Erythroblast (primary cell): ENCODE measurements at regions not wholly inside any gene's neighbourhood (a gene's known extent, or its start where the extent isn't known, plus 50 kb on each side); places are given as distances from the start of the nearest gene placed in this dataset.

Source experiments
- GATA1 ChIP-seq: IDR thresholded peaks from 2 replicates; pipeline ENCODE4 v1.6.1; 2011; ENCODE audit warnings: low read depth, mild to moderate bottlenecking, control low read depth, low read length, moderate library complexity
- POLR2A ChIP-seq: IDR thresholded peaks from 2 replicates; pipeline ENCODE4 v1.6.1; 2011; ENCODE audit warnings: mild to moderate bottlenecking, low read length

DNA sequence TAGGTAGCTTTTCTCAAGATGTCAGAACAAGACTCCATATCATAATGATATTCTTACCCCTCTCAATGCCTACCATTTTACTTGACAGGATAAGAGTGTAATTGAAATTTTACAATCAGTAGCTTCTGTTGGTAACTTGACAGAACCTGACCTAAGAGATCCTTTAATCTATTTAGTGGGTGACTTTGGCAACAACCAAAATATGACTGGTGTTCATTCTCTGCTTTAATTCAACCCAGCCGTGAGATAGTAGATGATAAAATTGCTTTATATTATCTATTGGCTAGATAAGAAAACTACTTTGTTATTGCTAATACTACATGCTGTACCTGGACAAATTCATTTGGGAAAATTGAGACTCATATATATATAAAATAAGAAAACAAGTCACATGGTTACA lies 770.2 kb upstream of the NXPH2 start:
- TF ChIP-seq POLR2A, result no peak
- no peak for TF ChIP-seq GATA1
